PFSK-1 (cell line): ENCODE measurements at regions not wholly inside any gene's neighbourhood (a gene's known extent, or its start where the extent isn't known, plus 50 kb on each side); places are given as distances from the start of the nearest gene placed in this dataset.

ENCODE experiments used
- FOXP2 ChIP-seq: optimal IDR thresholded peaks from 2 replicates; pipeline ENCODE3; 2011; ENCODE audit warnings: borderline replicate concordance, control low read depth, inconsistent platforms; ENCODE audit not compliant: insufficient read depth; ENCODE audit errors: extremely low read length, extremely low read depth
- POLR2AphosphoS5 ChIP-seq: IDR thresholded peaks from 2 replicates; pipeline ENCODE4 v1.6.1; 2012; ENCODE audit warnings: low read depth, mild to moderate bottlenecking, control low read depth, low read length, moderate library complexity
- REST ChIP-seq, 2 experiments: IDR thresholded peaks; 2 replicates each; pipeline versions ENCODE4 v1.6.1 to v1.8.0; 2011 to 2012; ENCODE audit warnings: low read depth in 2 of 2, low read length in 2 of 2, control low read depth in 1 of 2, inconsistent platforms in 1 of 2, mild to moderate bottlenecking in 1 of 2, moderate library complexity in 1 of 2; ENCODE audit not compliant: insufficient read depth in 1 of 2

GRCh38 chr20:51094221-51094620 is 71.3 kb upstream of the KCNG1 start:
- TF ChIP-seq POLR2AphosphoS5, result no peak
- TF ChIP-seq FOXP2, result no peak
- TF ChIP-seq REST (IDR thresholded peaks at IDR 0.05; ENCODE audit: insufficient read depth in 1 of 2, low read depth in 2 of 2, low read length in 2 of 2), result peak; percentile 74 to 85
